OCI-LY7 (cell line): ENCODE measurements at regions not wholly inside any gene's neighbourhood (a gene's known extent, or its start where the extent isn't known, plus 50 kb on each side); places are given as distances from the start of the nearest gene placed in this dataset.

ENCODE experiments used
- EZH2phosphoT487 ChIP-seq: fragments of 200-600 bp; sonication (generic); IDR thresholded peaks from 2 replicates; pipeline ENCODE4 v1.6.1; 2018; ENCODE audit warnings: low read depth, borderline replicate concordance, mild to moderate bottlenecking, mixed run types, antibody characterized with exemption, low read length, moderate library complexity, mixed read lengths
- TF ChIP-seq, protein P1 (sequence below): fragments of 200-600 bp; sonication (generic); conservative IDR thresholded peaks from 2 replicates; pipeline ENCODE4 v1.5.1; 2014; ENCODE audit warnings: mild to moderate bottlenecking, antibody characterized with exemption, low read length, moderate library complexity, mixed read lengths

DNA sequence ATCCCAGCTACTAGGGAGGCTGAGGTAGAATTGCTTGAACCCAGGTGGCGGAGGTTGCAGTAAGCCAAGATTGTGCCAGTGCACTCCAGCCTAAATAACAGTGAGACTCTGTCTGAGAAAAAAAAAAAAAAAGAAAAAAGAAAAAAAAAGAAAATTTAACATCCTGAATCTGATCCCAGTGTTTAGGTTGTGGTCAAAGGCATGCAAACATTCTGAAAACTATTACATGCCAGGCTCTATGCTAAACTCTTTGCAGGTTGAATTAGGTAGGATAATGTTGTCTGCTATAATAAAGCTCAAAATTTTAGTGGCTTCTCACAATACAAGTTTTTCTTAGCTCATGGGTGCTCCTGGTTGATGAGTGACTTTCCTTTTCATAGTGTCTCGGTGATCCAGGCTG, 367.4 kb downstream of the PSAT1 start:
- TF ChIP-seq, protein P1, sequence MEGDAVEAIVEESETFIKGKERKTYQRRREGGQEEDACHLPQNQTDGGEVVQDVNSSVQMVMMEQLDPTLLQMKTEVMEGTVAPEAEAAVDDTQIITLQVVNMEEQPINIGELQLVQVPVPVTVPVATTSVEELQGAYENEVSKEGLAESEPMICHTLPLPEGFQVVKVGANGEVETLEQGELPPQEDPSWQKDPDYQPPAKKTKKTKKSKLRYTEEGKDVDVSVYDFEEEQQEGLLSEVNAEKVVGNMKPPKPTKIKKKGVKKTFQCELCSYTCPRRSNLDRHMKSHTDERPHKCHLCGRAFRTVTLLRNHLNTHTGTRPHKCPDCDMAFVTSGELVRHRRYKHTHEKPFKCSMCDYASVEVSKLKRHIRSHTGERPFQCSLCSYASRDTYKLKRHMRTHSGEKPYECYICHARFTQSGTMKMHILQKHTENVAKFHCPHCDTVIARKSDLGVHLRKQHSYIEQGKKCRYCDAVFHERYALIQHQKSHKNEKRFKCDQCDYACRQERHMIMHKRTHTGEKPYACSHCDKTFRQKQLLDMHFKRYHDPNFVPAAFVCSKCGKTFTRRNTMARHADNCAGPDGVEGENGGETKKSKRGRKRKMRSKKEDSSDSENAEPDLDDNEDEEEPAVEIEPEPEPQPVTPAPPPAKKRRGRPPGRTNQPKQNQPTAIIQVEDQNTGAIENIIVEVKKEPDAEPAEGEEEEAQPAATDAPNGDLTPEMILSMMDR = no peak
- TF ChIP-seq EZH2phosphoT487 = no peak
